ENCODE measurements at regions not wholly inside any gene's neighbourhood (a gene's known extent, or its start where the extent isn't known, plus 50 kb on each side); places are given as distances from the start of the nearest gene placed in this dataset.
"Not testable (repeated sequence)": the region's sequence is repeated elsewhere in the genome, so short reads cannot be mapped to it uniquely, and the experiment has no call there.

- no peak for DNase-seq
Observed at GRCh38 chr1:116850436-116850835, 59.3 kb upstream of the PTGFRN start.

GRCh38 chr1:116851189-116851588 is 58.5 kb upstream of the PTGFRN start:
- DNase-seq, result not testable (repeated sequence)

- no peak for DNase-seq
Observed at GRCh38 chr1:116851846-116852245, 57.9 kb upstream of the PTGFRN start.

GRCh38 chr1:116852367-116852766 is 57.3 kb upstream of the PTGFRN start:
- DNase-seq, result no peak

GRCh38 chr1:116852910-116853309 is 56.8 kb upstream of the PTGFRN start:
- DNase-seq, result no peak

- peak in 2 of 58 donors; percentile 4 to 13 for DNase-seq
Observed at GRCh38 chr1:116853680-116854402, 55.9 kb upstream of the PTGFRN start.

- DNase-seq, result no peak
Observed at GRCh38 chr1:116854403-116854690, 55.4 kb upstream of the PTGFRN start.

- no peak for DNase-seq
Observed at GRCh38 chr1:116854716-116855115, 55.0 kb upstream of the PTGFRN start.

- peak in 36 of 58 donors; percentile 5 to 55 (median 22) for DNase-seq
Observed at GRCh38 chr1:116855191-116855619, 54.5 kb upstream of the PTGFRN start.

- no peak for DNase-seq
Observed at GRCh38 chr1:116855773-116856201, 53.9 kb upstream of the PTGFRN start.

- no peak for DNase-seq
Observed at GRCh38 chr1:116856312-116856711, 53.4 kb upstream of the PTGFRN start.

GRCh38 chr1:116857092-116857491 is 52.6 kb upstream of the PTGFRN start:
- DNase-seq, result no peak
